ENCODE measurements at regions not wholly inside any gene's neighbourhood (a gene's known extent, or its start where the extent isn't known, plus 50 kb on each side); places are given as distances from the start of the nearest gene placed in this dataset.

- TF ChIP-seq POLR2A (IDR thresholded peaks at IDR 0.05): no peak
- no peak for TF ChIP-seq CTCF (IDR thresholded peaks at IDR 0.05)
Observed at GRCh38 chr2:120850551-120850950, 114.9 kb downstream of the GLI2 start.
